Colonic mucosa (tissue), 4 donors: ENCODE measurements at regions not wholly inside any gene's neighbourhood (a gene's known extent, or its start where the extent isn't known, plus 50 kb on each side); places are given as distances from the start of the nearest gene placed in this dataset.

Experiments
- DNase-seq: peaks from one replicate; pipeline ENCODE4 v3.0.0-alpha.2; 2020
- H3K27ac ChIP-seq: fragments of 200-600 bp; one replicate; pipeline ENCODE4 v1.8.0; 2021
- H3K27me3 ChIP-seq: fragments of 200-600 bp; one replicate; pipeline ENCODE4 v1.8.0; 2021
- H3K36me3 ChIP-seq: fragments of 200-600 bp; one replicate; pipeline ENCODE4 v1.8.0; 2021
- H3K4me1 ChIP-seq: fragments of 200-600 bp; one replicate; pipeline ENCODE4 v1.8.0; 2021; ENCODE audit warnings: mild to moderate bottlenecking
- H3K4me3 ChIP-seq: fragments of 200-600 bp; one replicate; pipeline ENCODE4 v1.8.0; 2021
- H3K9ac ChIP-seq, 2 donors: one replicate each; pipeline ENCODE4 v1.7.0; 2013; ENCODE audit warnings: control low read depth in 2 of 2, low read depth in 2 of 2, low read length in 2 of 2
- H3K9me3 ChIP-seq: fragments of 200-600 bp; one replicate; pipeline ENCODE4 v1.8.0; 2021
- CTCF ChIP-seq: fragments of 200-600 bp; IDR thresholded peaks from one replicate; pipeline ENCODE4 v1.8.0; 2022; ENCODE audit warnings: antibody characterized with exemption, mild to moderate bottlenecking
- intact Hi-C: fragments of 100-400 bp; cut with DNase I; formaldehyde crosslinking; loops from one replicate; pipeline ENCODE4 v1.14.1; 2022
- donor health status: healthy.
- donor health status: DM: no; HTN: no; CAD: no.
- donor health status: DM: no; HTN: no; CAD: no.

DNA sequence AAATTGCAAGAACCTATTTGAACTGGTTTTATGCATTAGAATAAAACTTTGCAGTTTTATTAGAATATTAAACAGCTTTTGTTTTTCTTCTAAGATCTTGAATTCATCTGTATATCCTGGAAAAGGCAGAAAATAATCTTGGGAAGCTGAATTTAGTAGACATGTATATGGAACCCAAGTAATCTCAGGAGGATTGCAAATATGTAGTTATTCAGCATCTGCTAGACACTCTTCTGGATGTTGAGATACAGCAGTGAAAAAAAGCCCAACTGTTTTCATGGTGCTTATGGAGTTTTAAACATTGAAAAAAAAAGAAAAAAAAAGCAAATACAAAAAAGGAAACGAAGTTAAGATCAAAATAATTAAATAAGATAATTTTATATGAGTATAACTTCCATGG lies 922.2 kb upstream of the SEMA6A start:
- H3K27me3 ChIP-seq, result no peaks in the 10 kb centered on the region
- no peak for DNase-seq
- H3K9me3 ChIP-seq, result no peaks in the 10 kb centered on the region
- no peak for TF ChIP-seq CTCF
- no peaks in the 10 kb centered on the region for H3K36me3 ChIP-seq
- no peak overlapping the region for H3K4me3 ChIP-seq
- H3K27ac ChIP-seq, result no peak overlapping the region
- no peak overlapping the region for H3K9ac ChIP-seq
- H3K4me1 ChIP-seq, result no peaks in the 10 kb centered on the region
- intact Hi-C loops, result no loop called here

- no peak for TF ChIP-seq CTCF
- no peak for DNase-seq
- Histone ChIP-seq H3K36me3 (no peaks in the 10 kb centered on the region), H3K27me3 (no peaks in the 10 kb centered on the region), H3K9me3 (no peaks in the 10 kb centered on the region), H3K27ac (no peak overlapping the region), H3K4me1 (no peaks in the 10 kb centered on the region), H3K4me3 (no peak overlapping the region), H3K9ac (no peak overlapping the region)
- intact Hi-C loops, result no loop called here
Measured at GRCh38 chr5:117494188-117494587, 919.6 kb upstream of the SEMA6A start.

DNA sequence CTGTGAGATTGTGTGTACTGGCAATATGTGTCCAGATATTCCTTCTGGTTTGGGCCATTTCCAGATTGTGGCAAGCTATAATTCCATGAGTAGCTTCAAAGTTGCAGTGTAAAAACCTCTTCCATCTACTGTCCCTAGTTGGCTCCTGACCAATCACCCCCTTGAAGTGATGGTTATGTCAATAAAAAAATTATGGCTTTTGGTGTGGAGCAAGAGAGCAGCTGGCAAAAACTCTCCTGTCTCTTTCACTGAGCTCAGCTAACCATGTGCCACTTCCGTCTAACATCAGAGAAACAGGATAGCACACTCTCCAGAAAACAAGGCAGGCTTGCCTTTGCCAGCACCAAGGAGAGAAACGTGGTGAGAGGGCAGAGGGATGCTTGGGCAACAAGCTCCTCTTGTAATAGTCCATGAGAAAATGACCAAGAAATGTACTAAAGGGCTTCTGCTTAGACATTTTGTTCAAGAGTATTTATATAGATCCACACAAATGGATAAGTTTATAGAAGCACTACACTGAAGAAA lies 914.4 kb upstream of the SEMA6A start:
- Histone ChIP-seq H3K27me3 (no peaks in the 10 kb centered on the region), H3K9me3 (no peaks in the 10 kb centered on the region), H3K36me3 (no peaks in the 10 kb centered on the region), H3K9ac (no peak overlapping the region), H3K27ac (no peak overlapping the region), H3K4me3 (no peak overlapping the region), H3K4me1 (no peaks in the 10 kb centered on the region)
- intact Hi-C loops, result no loop called here
- no peak for DNase-seq
- TF ChIP-seq CTCF, result no peak

GRCh38 chr5:117487556-117487955 lies 912.9 kb upstream of the SEMA6A start:
- intact Hi-C loops, result no loop called here
- no peaks in the 10 kb centered on the region for H3K27me3 ChIP-seq
- no peak for DNase-seq
- no peak overlapping the region for H3K4me3 ChIP-seq
- no peaks in the 10 kb centered on the region for H3K9me3 ChIP-seq
- H3K9ac ChIP-seq, result no peak overlapping the region
- no peaks in the 10 kb centered on the region for H3K36me3 ChIP-seq
- TF ChIP-seq CTCF, result no peak
- H3K4me1 ChIP-seq, result no peaks in the 10 kb centered on the region
- H3K27ac ChIP-seq, result no peak overlapping the region

- TF ChIP-seq CTCF, result no peak
- peak; percentile 46 for DNase-seq
- intact Hi-C loops, result no loop called here
- Histone ChIP-seq H3K9me3 (no peaks in the 10 kb centered on the region), H3K27me3 (no peaks in the 10 kb centered on the region), H3K27ac (no peak overlapping the region), H3K4me1 (no peaks in the 10 kb centered on the region), H3K4me3 (no peak overlapping the region), H3K36me3 (no peaks in the 10 kb centered on the region), H3K9ac (no peak overlapping the region)
Measured at GRCh38 chr5:117486879-117487391, 912.3 kb upstream of the SEMA6A start.
